PC-9 (cell line): ENCODE measurements at regions not wholly inside any gene's neighbourhood (a gene's known extent, or its start where the extent isn't known, plus 50 kb on each side); places are given as distances from the start of the nearest gene placed in this dataset.

Experiments
- BruUV-seq: library from RNA; stranded (reverse); fragments of 400-500 nt; replicated peaks from 2 replicates; lab custom pipeline; 2021; lab: Mats Ljungman, UMichigan
- CTCF ChIA-PET: fragments of 300-600 bp; sonication (Branson Sonifier 250); formaldehyde crosslinking; loops from one replicate; lab custom pipeline; 2022; ENCODE audit warnings: antibody characterized with exemption; lab: Charles Lee
- POLR2A ChIA-PET: fragments of 300-600 bp; sonication (Branson Sonifier 250); formaldehyde crosslinking; loops from one replicate; lab custom pipeline; 2022; ENCODE audit warnings: antibody characterized with exemption; ENCODE audit not compliant: unreplicated experiment; lab: Charles Lee
- DNase-seq, 2 experiments: peaks; one replicate each; pipeline versions ENCODE4 v3.0.0 to v3.0.0-alpha.2; 2015 to 2022; ENCODE audit warnings: mixed read lengths in 1 of 2
- H2AFZ ChIP-seq: fragments of 200-600 bp; sonication (generic); 2 replicates; pipeline ENCODE4 v1.8.1; 2017; ENCODE audit warnings: antibody characterized with exemption
- H3F3A ChIP-seq: fragments of 200-600 bp; sonication (generic); 2 replicates; pipeline ENCODE4 v1.8.1; 2017; ENCODE audit warnings: antibody characterized with exemption, mild to moderate bottlenecking, low read depth; ENCODE audit not compliant: insufficient read depth
- H3K27ac ChIP-seq: fragments of 200-600 bp; sonication (generic); 2 replicates; pipeline ENCODE4 v1.6.1; 2016; ENCODE audit warnings: mixed run types
- H3K27me3 ChIP-seq: fragments of 200-600 bp; sonication (generic); 2 replicates; pipeline ENCODE4 v1.6.1; 2016; ENCODE audit warnings: low read depth, mixed run types; ENCODE audit not compliant: insufficient read depth
- H3K36me3 ChIP-seq: fragments of 200-600 bp; sonication (generic); 2 replicates; pipeline ENCODE4 v1.6.1; 2016; ENCODE audit warnings: low read depth, mixed run types
- H3K4me1 ChIP-seq: fragments of 200-600 bp; sonication (generic); replicated peaks from 2 replicates; pipeline ENCODE4 v1.6.1; 2016; ENCODE audit warnings: mixed run types; ENCODE audit not compliant: insufficient read depth
- H3K4me2 ChIP-seq: fragments of 200-600 bp; sonication (generic); 2 replicates; pipeline ENCODE4 v1.6.1; 2017; ENCODE audit warnings: mixed run types
- H3K4me3 ChIP-seq: fragments of 200-600 bp; sonication (generic); 2 replicates; pipeline ENCODE4 v1.6.1; 2016; ENCODE audit warnings: mixed run types
- H3K79me2 ChIP-seq: fragments of 200-600 bp; sonication (generic); 2 replicates; pipeline ENCODE4 v1.6.1; 2017; ENCODE audit warnings: low read depth, mixed run types
- H3K9me2 ChIP-seq: fragments of 200-600 bp; sonication (generic); 2 replicates; pipeline ENCODE4 v1.8.1; 2017; ENCODE audit warnings: mild to moderate bottlenecking; ENCODE audit not compliant: insufficient read depth
- H3K9me3 ChIP-seq: fragments of 200-600 bp; sonication (generic); 2 replicates; pipeline ENCODE4 v1.8.1; 2016; ENCODE audit warnings: low read depth; ENCODE audit not compliant: insufficient read depth
- H4K20me1 ChIP-seq: fragments of 200-600 bp; sonication (generic); 2 replicates; pipeline ENCODE4 v1.8.1; 2017; ENCODE audit not compliant: insufficient read depth
- EZH2 ChIP-seq: fragments of 200-600 bp; sonication (generic); IDR thresholded peaks from 2 replicates; pipeline ENCODE4 v1.8.0; 2017; ENCODE audit warnings: antibody characterized with exemption, low read depth
- intact Hi-C: fragments of 100-400 bp; cut with micrococcal nuclease; formaldehyde crosslinking; loops from one replicate; pipeline ENCODE4 v1.10.0; 2022; ENCODE audit not compliant: unreplicated experiment
- TF ChIP-seq, protein P1 (sequence below): fragments of 200-600 bp; sonication (generic); conservative IDR thresholded peaks from 2 replicates; pipeline ENCODE4 v1.6.1; 2017; ENCODE audit warnings: mixed run types, antibody characterized with exemption, mild to moderate bottlenecking, moderate library complexity

DNA sequence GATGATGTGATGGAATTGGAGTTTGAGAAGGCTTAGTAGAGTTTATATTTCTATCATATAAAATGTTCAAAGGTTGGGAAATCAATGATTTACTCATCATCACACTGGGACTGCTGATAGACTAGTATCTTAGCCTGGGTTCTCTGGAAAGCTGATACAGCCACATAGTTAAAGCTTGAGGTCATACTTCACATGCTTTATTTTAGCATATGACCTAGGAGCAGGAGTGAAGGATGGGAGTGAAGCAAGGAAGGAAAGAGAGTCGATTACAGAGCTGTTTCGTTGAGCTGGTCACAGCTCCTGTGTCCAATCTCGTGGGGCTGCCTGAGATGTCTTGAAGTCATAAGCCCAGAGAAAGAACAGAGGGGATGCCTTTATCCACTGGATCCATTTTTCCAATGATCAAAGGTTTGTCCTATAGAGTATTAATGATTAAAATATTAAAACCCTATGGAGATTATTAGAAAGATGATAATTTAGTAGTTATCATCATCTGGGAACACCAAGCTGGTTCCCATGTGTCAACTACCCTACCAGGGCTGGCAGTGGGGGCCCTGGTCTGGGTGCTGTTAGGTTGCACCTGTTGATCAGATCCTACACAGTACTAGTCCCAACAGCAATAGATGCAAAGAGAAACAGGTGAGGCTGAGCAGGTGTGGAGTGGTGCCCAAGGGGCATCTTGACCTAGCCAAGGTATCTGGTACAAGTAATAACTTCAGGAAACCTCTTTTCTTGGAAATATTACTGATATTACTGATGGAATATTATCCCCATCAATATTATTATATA, 77.8 kb downstream of the BAMBI start:
- H3K9me3 ChIP-seq, result no peaks in the 10 kb centered on the region
- no peak overlapping the region for H3K27ac ChIP-seq
- no peak overlapping the region for H3K4me3 ChIP-seq
- DNase-seq, result no peak
- H3K36me3 ChIP-seq, result no peaks in the 10 kb centered on the region
- H4K20me1 ChIP-seq, result no peaks in the 10 kb centered on the region
- CTCF ChIA-PET, result no interaction called here
- TF ChIP-seq EZH2, result no peak
- no peaks in the 10 kb centered on the region for H3K27me3 ChIP-seq
- BruUV-seq, result no TSS peak
- no peaks in the 10 kb centered on the region for H3F3A ChIP-seq
- intact Hi-C loops, result no loop called here
- H3K4me2 ChIP-seq, result no peak overlapping the region
- no peaks in the 10 kb centered on the region for H3K4me1 ChIP-seq
- H2AFZ ChIP-seq, result no peak overlapping the region
- no peaks in the 10 kb centered on the region for H3K79me2 ChIP-seq
- H3K9me2 ChIP-seq, result no peaks in the 10 kb centered on the region
- POLR2A ChIA-PET, result no interaction called here

- H3F3A ChIP-seq, result no peaks in the 10 kb centered on the region
- no TSS peak for BruUV-seq
- DNase-seq, result no peak
- H3K27me3 ChIP-seq, result no peaks in the 10 kb centered on the region
- no peak for TF ChIP-seq EZH2
- TF ChIP-seq, protein P1, sequence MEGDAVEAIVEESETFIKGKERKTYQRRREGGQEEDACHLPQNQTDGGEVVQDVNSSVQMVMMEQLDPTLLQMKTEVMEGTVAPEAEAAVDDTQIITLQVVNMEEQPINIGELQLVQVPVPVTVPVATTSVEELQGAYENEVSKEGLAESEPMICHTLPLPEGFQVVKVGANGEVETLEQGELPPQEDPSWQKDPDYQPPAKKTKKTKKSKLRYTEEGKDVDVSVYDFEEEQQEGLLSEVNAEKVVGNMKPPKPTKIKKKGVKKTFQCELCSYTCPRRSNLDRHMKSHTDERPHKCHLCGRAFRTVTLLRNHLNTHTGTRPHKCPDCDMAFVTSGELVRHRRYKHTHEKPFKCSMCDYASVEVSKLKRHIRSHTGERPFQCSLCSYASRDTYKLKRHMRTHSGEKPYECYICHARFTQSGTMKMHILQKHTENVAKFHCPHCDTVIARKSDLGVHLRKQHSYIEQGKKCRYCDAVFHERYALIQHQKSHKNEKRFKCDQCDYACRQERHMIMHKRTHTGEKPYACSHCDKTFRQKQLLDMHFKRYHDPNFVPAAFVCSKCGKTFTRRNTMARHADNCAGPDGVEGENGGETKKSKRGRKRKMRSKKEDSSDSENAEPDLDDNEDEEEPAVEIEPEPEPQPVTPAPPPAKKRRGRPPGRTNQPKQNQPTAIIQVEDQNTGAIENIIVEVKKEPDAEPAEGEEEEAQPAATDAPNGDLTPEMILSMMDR, result no peak
- H3K4me1 ChIP-seq, result no peaks in the 10 kb centered on the region
- H3K9me3 ChIP-seq, result no peaks in the 10 kb centered on the region
- no peak overlapping the region for H2AFZ ChIP-seq
- intact Hi-C loops, result no loop called here
- POLR2A ChIA-PET, result no interaction called here
- H3K4me3 ChIP-seq, result no peak overlapping the region
- H3K4me2 ChIP-seq, result no peak overlapping the region
- H3K36me3 ChIP-seq, result no peaks in the 10 kb centered on the region
- H3K79me2 ChIP-seq, result no peaks in the 10 kb centered on the region
- no peaks in the 10 kb centered on the region for H3K9me2 ChIP-seq
- CTCF ChIA-PET, result no interaction called here
- no peaks in the 10 kb centered on the region for H4K20me1 ChIP-seq
- no peak overlapping the region for H3K27ac ChIP-seq
Observed at GRCh38 chr10:28761084-28761846, 83.9 kb downstream of the BAMBI start.

DNA sequence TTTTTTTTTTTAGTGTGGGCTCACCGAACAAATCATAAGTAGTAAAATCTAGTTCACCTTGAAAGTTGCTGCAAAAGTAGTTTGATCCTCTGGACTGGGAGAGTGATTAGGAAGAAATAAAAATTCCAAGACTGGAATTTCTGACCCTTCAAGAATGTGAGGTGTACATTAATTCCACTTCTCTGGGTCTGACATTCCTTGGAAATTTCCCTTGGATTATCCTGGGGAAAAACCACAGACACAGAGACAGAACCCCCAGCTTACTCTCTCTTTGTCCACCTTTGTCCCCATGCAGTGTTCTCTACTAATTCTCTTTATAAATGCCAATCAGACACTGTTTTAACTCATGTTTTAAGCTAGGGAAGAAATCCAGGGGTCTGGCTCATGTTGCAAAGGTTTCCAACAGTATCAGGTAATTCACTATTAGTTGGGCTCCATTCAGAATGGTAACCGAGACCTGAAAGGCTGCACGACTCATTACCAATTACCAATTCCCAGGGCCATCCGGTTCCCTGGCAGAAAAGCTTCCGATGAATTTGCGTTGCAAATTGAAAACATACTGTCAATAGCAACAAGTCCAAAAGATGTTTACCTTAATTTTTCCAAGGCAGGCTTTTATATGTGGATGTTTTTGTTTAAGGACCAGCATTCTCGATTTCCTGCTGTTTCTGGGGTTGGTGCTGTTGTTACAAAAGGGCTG, 86.3 kb downstream of the BAMBI start:
- no peaks in the 10 kb centered on the region for H3K9me3 ChIP-seq
- H3K79me2 ChIP-seq, result no peaks in the 10 kb centered on the region
- POLR2A ChIA-PET, result no interaction called here
- CTCF ChIA-PET, result no interaction called here
- no peaks in the 10 kb centered on the region for H3F3A ChIP-seq
- TF ChIP-seq EZH2, result no peak
- TF ChIP-seq, protein P1, result no peak
- H3K4me1 ChIP-seq, result no peaks in the 10 kb centered on the region
- no peaks in the 10 kb centered on the region for H4K20me1 ChIP-seq
- H3K9me2 ChIP-seq, result no peaks in the 10 kb centered on the region
- no peak overlapping the region for H3K4me3 ChIP-seq
- BruUV-seq, result no TSS peak
- no peak for DNase-seq
- no peaks in the 10 kb centered on the region for H3K27me3 ChIP-seq
- intact Hi-C loops, result no loop called here
- H2AFZ ChIP-seq, result no peak overlapping the region
- no peaks in the 10 kb centered on the region for H3K36me3 ChIP-seq
- H3K4me2 ChIP-seq, result no peak overlapping the region
- no peak overlapping the region for H3K27ac ChIP-seq
